Panc1 (cell line): ENCODE measurements at regions not wholly inside any gene's neighbourhood (a gene's known extent, or its start where the extent isn't known, plus 50 kb on each side); places are given as distances from the start of the nearest gene placed in this dataset.

Experiments
- ATAC-seq: fragments of 200-7000 bp; cut with Tn5 transposase; 2 replicates; pipeline ENCODE4 v1.9.1; 2020; ENCODE audit warnings: mild to moderate bottlenecking, moderate library complexity
- BruUV-seq: library from RNA; stranded (reverse); fragments of 400-500 nt; replicated peaks from 2 replicates; lab custom pipeline; 2021; lab: Mats Ljungman, UMichigan
- CTCF ChIA-PET: fragments of 300-600 bp; sonication (Branson Sonifier 250); formaldehyde crosslinking; loops from one replicate; lab custom pipeline; 2022; ENCODE audit warnings: antibody characterized with exemption; lab: Charles Lee
- POLR2A ChIA-PET: fragments of 300-600 bp; sonication (Branson Sonifier 250); formaldehyde crosslinking; loops from one replicate; lab custom pipeline; 2022; ENCODE audit warnings: antibody characterized with exemption; lab: Charles Lee
- DNase-seq: peaks from one replicate; pipeline ENCODE4 v3.0.0-alpha.2; 2010; ENCODE audit warnings: low read depth, low spot score
- H3K27ac ChIP-seq: 2 replicates; pipeline ENCODE4 v1.5.1; 2011; ENCODE audit warnings: mild to moderate bottlenecking, low read length, inconsistent platforms
- H3K27me3 ChIP-seq: fragments of 200-500 bp; sonication (Bioruptor generic); 2 replicates; pipeline ENCODE4 v1.6.0; 2014; ENCODE audit warnings: low read length, inconsistent platforms; ENCODE audit not compliant: control insufficient read depth, insufficient read depth
- H3K36me3 ChIP-seq: fragments of 200-500 bp; sonication (Bioruptor generic); 2 replicates; pipeline ENCODE4 v1.5.1; 2014; ENCODE audit warnings: inconsistent platforms, mild to moderate bottlenecking, low read length, moderate library complexity; ENCODE audit not compliant: control insufficient read depth, insufficient read depth
- H3K4me1 ChIP-seq: 2 replicates; pipeline ENCODE4 v1.5.1; 2011; ENCODE audit warnings: inconsistent platforms, mild to moderate bottlenecking, low read length, moderate library complexity; ENCODE audit not compliant: control insufficient read depth, insufficient read depth
- H3K4me3 ChIP-seq, 2 experiments: 2 replicates each; pipeline ENCODE4 v1.5.1; 2011 to 2012; ENCODE audit warnings: low read depth in 2 of 2, low read length in 2 of 2, mild to moderate bottlenecking in 2 of 2, inconsistent platforms in 1 of 2, moderate library complexity in 1 of 2
- H3K9me3 ChIP-seq: fragments of 200-500 bp; sonication (Bioruptor generic); 2 replicates; pipeline ENCODE4 v1.5.1; 2014; ENCODE audit warnings: low read depth, mild to moderate bottlenecking, inconsistent platforms, low read length, moderate library complexity; ENCODE audit not compliant: control insufficient read depth, insufficient read depth
- POLR2AphosphoS5 ChIP-seq: IDR thresholded peaks from 2 replicates; pipeline ENCODE4 v1.6.1; 2012; ENCODE audit warnings: mild to moderate bottlenecking, low read depth, low read length, moderate library complexity
- SIN3A ChIP-seq: IDR thresholded peaks from 2 replicates; pipeline ENCODE4 v1.6.1; 2012; ENCODE audit warnings: low read depth, mild to moderate bottlenecking, low read length, moderate library complexity, borderline replicate concordance; ENCODE audit not compliant: insufficient read depth
- TCF7L2 ChIP-seq: IDR thresholded peaks from 2 replicates; pipeline ENCODE4 v1.6.1; 2011; ENCODE audit warnings: mild to moderate bottlenecking, low read depth, low read length, inconsistent platforms
- in situ Hi-C: cut with HindIII; loops from 2 replicates; pipeline ENCODE4 v1.10.0; 2016; ENCODE audit warnings: low sequenced_read_pairs, low pct_unique_long_range_greater_than_20kb
- intact Hi-C: fragments of 100-400 bp; cut with micrococcal nuclease; formaldehyde crosslinking; loops from one replicate; pipeline ENCODE4 v1.10.0; 2022; ENCODE audit not compliant: unreplicated experiment
- TF ChIP-seq, protein P1 (sequence below): fragments of 450-650 bp; IDR thresholded peaks from 2 replicates; pipeline ENCODE4 v1.5.1; 2017; ENCODE audit warnings: mild to moderate bottlenecking
- TF ChIP-seq, protein P2 (sequence below), 2 experiments: IDR thresholded peaks; 2 replicates each; pipeline ENCODE4 v1.6.1; 2011 to 2012; ENCODE audit warnings: low read depth in 2 of 2, control low read depth in 1 of 2, low read length in 1 of 2, mild to moderate bottlenecking in 1 of 2, moderate library complexity in 1 of 2; ENCODE audit not compliant: insufficient read depth in 1 of 2

DNA sequence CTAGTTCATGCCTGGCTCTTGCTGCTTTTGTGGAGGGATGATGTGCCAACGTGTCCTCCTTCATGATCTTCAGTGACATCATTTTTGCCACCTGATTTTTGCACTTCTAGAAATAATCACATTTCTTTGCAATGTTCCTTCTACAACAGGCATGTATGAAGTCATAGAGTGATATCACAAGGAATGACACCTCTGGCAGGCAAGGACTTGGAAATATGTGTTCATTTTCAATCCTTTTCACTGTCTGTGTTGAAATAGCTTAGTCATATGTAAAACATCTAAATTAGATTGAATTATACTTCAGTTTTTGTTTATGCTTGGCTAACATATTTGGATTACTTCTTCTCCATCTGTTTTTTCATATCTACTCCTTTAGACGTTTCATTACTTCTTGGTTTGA, 221.2 kb upstream of the STK26 start:
- Histone ChIP-seq H3K27ac (no peak overlapping the region), H3K4me1 (no peaks in the 10 kb centered on the region), H3K4me3 (no peak overlapping the region), H3K9me3 (no peaks in the 10 kb centered on the region), H3K27me3 (no peaks in the 10 kb centered on the region), H3K36me3 (no peaks in the 10 kb centered on the region)
- ATAC-seq (no peak), DNase-seq (no peak)
- no TSS peak for BruUV-seq
- intact Hi-C loops (no loop called here), in situ Hi-C loops (no loop called here)
- TF ChIP-seq POLR2AphosphoS5 = no peak
- TF ChIP-seq, protein P1, sequence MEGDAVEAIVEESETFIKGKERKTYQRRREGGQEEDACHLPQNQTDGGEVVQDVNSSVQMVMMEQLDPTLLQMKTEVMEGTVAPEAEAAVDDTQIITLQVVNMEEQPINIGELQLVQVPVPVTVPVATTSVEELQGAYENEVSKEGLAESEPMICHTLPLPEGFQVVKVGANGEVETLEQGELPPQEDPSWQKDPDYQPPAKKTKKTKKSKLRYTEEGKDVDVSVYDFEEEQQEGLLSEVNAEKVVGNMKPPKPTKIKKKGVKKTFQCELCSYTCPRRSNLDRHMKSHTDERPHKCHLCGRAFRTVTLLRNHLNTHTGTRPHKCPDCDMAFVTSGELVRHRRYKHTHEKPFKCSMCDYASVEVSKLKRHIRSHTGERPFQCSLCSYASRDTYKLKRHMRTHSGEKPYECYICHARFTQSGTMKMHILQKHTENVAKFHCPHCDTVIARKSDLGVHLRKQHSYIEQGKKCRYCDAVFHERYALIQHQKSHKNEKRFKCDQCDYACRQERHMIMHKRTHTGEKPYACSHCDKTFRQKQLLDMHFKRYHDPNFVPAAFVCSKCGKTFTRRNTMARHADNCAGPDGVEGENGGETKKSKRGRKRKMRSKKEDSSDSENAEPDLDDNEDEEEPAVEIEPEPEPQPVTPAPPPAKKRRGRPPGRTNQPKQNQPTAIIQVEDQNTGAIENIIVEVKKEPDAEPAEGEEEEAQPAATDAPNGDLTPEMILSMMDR = no peak
- no peak for TF ChIP-seq SIN3A
- no peak for TF ChIP-seq TCF7L2
- TF ChIP-seq, protein P2, sequence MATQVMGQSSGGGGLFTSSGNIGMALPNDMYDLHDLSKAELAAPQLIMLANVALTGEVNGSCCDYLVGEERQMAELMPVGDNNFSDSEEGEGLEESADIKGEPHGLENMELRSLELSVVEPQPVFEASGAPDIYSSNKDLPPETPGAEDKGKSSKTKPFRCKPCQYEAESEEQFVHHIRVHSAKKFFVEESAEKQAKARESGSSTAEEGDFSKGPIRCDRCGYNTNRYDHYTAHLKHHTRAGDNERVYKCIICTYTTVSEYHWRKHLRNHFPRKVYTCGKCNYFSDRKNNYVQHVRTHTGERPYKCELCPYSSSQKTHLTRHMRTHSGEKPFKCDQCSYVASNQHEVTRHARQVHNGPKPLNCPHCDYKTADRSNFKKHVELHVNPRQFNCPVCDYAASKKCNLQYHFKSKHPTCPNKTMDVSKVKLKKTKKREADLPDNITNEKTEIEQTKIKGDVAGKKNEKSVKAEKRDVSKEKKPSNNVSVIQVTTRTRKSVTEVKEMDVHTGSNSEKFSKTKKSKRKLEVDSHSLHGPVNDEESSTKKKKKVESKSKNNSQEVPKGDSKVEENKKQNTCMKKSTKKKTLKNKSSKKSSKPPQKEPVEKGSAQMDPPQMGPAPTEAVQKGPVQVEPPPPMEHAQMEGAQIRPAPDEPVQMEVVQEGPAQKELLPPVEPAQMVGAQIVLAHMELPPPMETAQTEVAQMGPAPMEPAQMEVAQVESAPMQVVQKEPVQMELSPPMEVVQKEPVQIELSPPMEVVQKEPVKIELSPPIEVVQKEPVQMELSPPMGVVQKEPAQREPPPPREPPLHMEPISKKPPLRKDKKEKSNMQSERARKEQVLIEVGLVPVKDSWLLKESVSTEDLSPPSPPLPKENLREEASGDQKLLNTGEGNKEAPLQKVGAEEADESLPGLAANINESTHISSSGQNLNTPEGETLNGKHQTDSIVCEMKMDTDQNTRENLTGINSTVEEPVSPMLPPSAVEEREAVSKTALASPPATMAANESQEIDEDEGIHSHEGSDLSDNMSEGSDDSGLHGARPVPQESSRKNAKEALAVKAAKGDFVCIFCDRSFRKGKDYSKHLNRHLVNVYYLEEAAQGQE (IDR thresholded peaks at IDR 0.05; ENCODE audit: insufficient read depth in 1 of 2, low read depth in 2 of 2, low read length in 1 of 2) = no peak
- ChIA-PET POLR2A (no interaction called here), CTCF (interaction anchor here (0.6 kb wide), 1 partner anchor 8 kb away, joined by 3 read pairs; no protein-coding TSS in a partner anchor)

DNA sequence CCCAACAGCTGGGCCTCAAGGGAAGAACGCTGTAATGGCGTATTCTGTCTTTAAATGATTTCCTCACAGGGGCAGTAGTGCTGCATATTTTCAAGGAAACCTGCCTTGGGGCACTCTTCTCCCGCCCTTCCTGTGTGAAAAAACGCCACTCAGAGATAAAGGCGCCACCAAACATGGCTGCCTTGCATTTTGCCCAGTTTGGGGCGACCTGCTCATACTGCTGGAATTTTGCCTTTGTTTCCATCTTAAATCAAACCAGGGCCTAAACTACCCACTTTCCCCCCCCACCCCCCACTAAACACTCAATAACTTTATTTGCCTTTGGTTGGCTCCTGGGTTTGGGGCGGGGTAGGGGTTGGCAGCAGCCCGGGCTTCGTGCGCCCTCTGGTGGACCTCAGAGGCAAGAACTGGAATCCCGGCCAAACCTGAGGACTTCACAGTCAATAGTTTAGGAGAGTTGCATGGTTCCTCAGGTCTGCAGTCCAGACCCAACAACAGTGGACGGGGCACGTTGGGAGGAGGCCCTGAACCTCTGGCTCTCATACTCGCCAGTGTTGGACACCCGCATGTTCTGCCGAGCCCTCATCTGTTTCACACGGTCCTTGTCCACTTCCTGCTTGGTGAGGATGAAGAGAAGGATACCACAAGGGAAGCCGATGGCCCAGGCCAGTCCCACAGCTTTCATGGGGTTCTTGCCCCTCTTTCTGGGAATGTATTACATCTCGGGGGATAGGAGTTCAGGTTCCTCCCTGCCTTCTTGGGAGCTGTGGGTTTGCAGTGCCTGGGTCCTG, 220.1 kb upstream of the STK26 start:
- in situ Hi-C loops (no loop called here), intact Hi-C loops (no loop called here)
- Histone ChIP-seq H3K27ac (peak overlapping the region; percentile 7; the same call in 1 of the 2 replicates), H3K4me1 (no peaks in the 10 kb centered on the region), H3K9me3 (no peaks in the 10 kb centered on the region), H3K36me3 (no peaks in the 10 kb centered on the region), H3K27me3 (no peaks in the 10 kb centered on the region), H3K4me3 (peak overlapping the region; percentile 16 to 38)
- TF ChIP-seq, protein P1 = peak; percentile 91
- no peak for TF ChIP-seq SIN3A
- BruUV-seq = no TSS peak
- CTCF ChIA-PET = no interaction called here
- no peak for DNase-seq
- ATAC-seq = peak; percentile 95
- POLR2A ChIA-PET = no interaction called here
